Liver (tissue), 8 donors: ENCODE measurements at regions not wholly inside any gene's neighbourhood (a gene's known extent, or its start where the extent isn't known, plus 50 kb on each side); places are given as distances from the start of the nearest gene placed in this dataset.

Experiments
- DNase-seq: peaks from one replicate; pipeline ENCODE4 v3.0.0-alpha.2; 2017; ENCODE audit warnings: low spot score
- H3K27ac ChIP-seq, 2 donors: one replicate each; pipeline ENCODE4 v1.7.0; 2013; ENCODE audit warnings: inconsistent platforms in 2 of 2, low read length in 2 of 2, control low read depth in 1 of 2, low read depth in 1 of 2, mild to moderate bottlenecking in 1 of 2
- H3K27me3 ChIP-seq, 4 donors: one replicate each; pipeline versions ENCODE4 v1.6.1 to v1.7.0; 2013; ENCODE audit warnings: low read length in 3 of 4, inconsistent platforms in 1 of 4, mild to moderate bottlenecking in 1 of 4, moderate library complexity in 1 of 4; ENCODE audit not compliant: control insufficient read depth in 4 of 4, insufficient read depth in 4 of 4
- H3K36me3 ChIP-seq, 4 donors: one replicate each; pipeline versions ENCODE4 v1.6.1 to v1.7.0; 2013; ENCODE audit warnings: low read length in 3 of 4, mild to moderate bottlenecking in 3 of 4, low read depth in 1 of 4, moderate library complexity in 1 of 4; ENCODE audit not compliant: control insufficient read depth in 4 of 4, insufficient read depth in 3 of 4
- H3K4me1 ChIP-seq, 4 donors: one replicate each; pipeline versions ENCODE4 v1.6.1 to v1.7.0; 2013; ENCODE audit warnings: low read length in 3 of 4, mild to moderate bottlenecking in 3 of 4, moderate library complexity in 1 of 4; ENCODE audit not compliant: control insufficient read depth in 4 of 4, insufficient read depth in 4 of 4
- H3K4me3 ChIP-seq, 3 donors: one replicate each; pipeline versions ENCODE4 v1.6.1 to v1.7.0; 2013; ENCODE audit warnings: low read length in 3 of 3, control low read depth in 1 of 3, low read depth in 1 of 3, mild to moderate bottlenecking in 1 of 3
- H3K9ac ChIP-seq, 2 donors: one replicate each; pipeline ENCODE4 v1.7.0; 2013; ENCODE audit warnings: low read length in 2 of 2, mild to moderate bottlenecking in 2 of 2, moderate library complexity in 2 of 2, control low read depth in 1 of 2, low read depth in 1 of 2
- H3K9me3 ChIP-seq, 4 donors: one replicate each; pipeline versions ENCODE4 v1.6.1 to v1.7.0; 2013; ENCODE audit warnings: low read length in 3 of 4; ENCODE audit not compliant: control insufficient read depth in 4 of 4
- ATF3 ChIP-seq: IDR thresholded peaks from 2 replicates; pipeline ENCODE4 v1.6.1; 2016; ENCODE audit warnings: antibody characterized with exemption
- CTCF ChIP-seq: fragments of 150-350 bp; IDR thresholded peaks from 2 replicates; pipeline ENCODE4 v1.5.1; 2017; ENCODE audit warnings: improper control_type of control experiment, low read depth, low read length; ENCODE audit not compliant: missing input control
- EGR1 ChIP-seq, 2 donors: IDR thresholded peaks; 2 replicates each; pipeline ENCODE4 v1.6.1; 2016 to 2018; ENCODE audit warnings: antibody characterized with exemption in 2 of 2, low read depth in 2 of 2
- FOXA1 ChIP-seq: IDR thresholded peaks from 2 replicates; pipeline ENCODE4 v1.6.1; 2016; ENCODE audit warnings: antibody characterized with exemption
- FOXA2 ChIP-seq: IDR thresholded peaks from 2 replicates; pipeline ENCODE4 v1.6.1; 2016; ENCODE audit warnings: antibody characterized with exemption
- GABPA ChIP-seq, 2 donors: IDR thresholded peaks in 1 of 2; conservative IDR thresholded peaks in 1 of 2; 2 replicates each; pipeline ENCODE4 v1.6.1; 2016; ENCODE audit warnings: antibody characterized with exemption in 2 of 2, mild to moderate bottlenecking in 1 of 2, moderate library complexity in 1 of 2
- HNF4A ChIP-seq, 2 donors: conservative IDR thresholded peaks; 2 replicates each; pipeline ENCODE4 v1.6.1; 2016; ENCODE audit warnings: antibody characterized with exemption in 2 of 2, mild to moderate bottlenecking in 2 of 2
- HNF4G ChIP-seq: IDR thresholded peaks from 2 replicates; pipeline ENCODE4 v1.6.1; 2016; ENCODE audit warnings: antibody characterized with exemption
- JUND ChIP-seq, 2 donors: IDR thresholded peaks; 2 replicates each; pipeline ENCODE4 v1.6.1; 2016; ENCODE audit warnings: antibody characterized with exemption in 2 of 2
- MAX ChIP-seq: IDR thresholded peaks from 2 replicates; pipeline ENCODE4 v1.6.1; 2016; ENCODE audit warnings: antibody characterized with exemption
- NR2F2 ChIP-seq: IDR thresholded peaks from 2 replicates; pipeline ENCODE4 v1.6.1; 2016; ENCODE audit warnings: antibody characterized with exemption
- RAD21 ChIP-seq, 2 donors: IDR thresholded peaks; 2 replicates each; pipeline ENCODE4 v1.6.1; 2016; ENCODE audit warnings: antibody characterized with exemption in 2 of 2, mild to moderate bottlenecking in 2 of 2
- REST ChIP-seq: IDR thresholded peaks from 2 replicates; pipeline ENCODE4 v1.6.1; 2016; ENCODE audit warnings: antibody characterized with exemption, mild to moderate bottlenecking
- RXRA ChIP-seq, 2 donors: IDR thresholded peaks; 2 replicates each; pipeline ENCODE4 v1.6.1; 2017 to 2018; ENCODE audit warnings: antibody characterized with exemption in 2 of 2, mild to moderate bottlenecking in 1 of 2
- SP1 ChIP-seq: IDR thresholded peaks from 2 replicates; pipeline ENCODE4 v1.6.1; 2018; ENCODE audit warnings: antibody characterized with exemption, mild to moderate bottlenecking
- TAF1 ChIP-seq: conservative IDR thresholded peaks from 2 replicates; pipeline ENCODE4 v1.6.1; 2016; ENCODE audit warnings: antibody characterized with exemption, mild to moderate bottlenecking
- YY1 ChIP-seq: IDR thresholded peaks from 2 replicates; pipeline ENCODE4 v1.6.1; 2016; ENCODE audit warnings: antibody characterized with exemption, mild to moderate bottlenecking
- ZBTB33 ChIP-seq: IDR thresholded peaks from 2 replicates; pipeline ENCODE4 v1.6.1; 2016; ENCODE audit warnings: antibody characterized with exemption
- WGBS: extraction: QIAGEN DNeasy Blood & Tissue Kit; methylation state at CpG from one replicate; pipeline ENCODE4 v1.1.7; 2013; 5-methylcytosine and 5-hydroxymethylcytosine counted together
- donor health status: healthy.
- donor health status: healthy.
- donor health status: healthy.
- donor health status: healthy.
- donor health status: healthy.

- Histone ChIP-seq H3K36me3 (no peaks in the 10 kb centered on the region), H3K27me3 (no peaks in the 10 kb centered on the region), H3K27ac (no peak overlapping the region), H3K9me3 (no peaks in the 10 kb centered on the region), H3K9ac (no peak overlapping the region), H3K4me3 (no peak overlapping the region), H3K4me1 (peaks cover 6 to 16% (median 12%) of the 10 kb centered on the region in 4 donors)
- TF ChIP-seq RXRA (IDR thresholded peaks at IDR 0.05) (no peak), CTCF (no peak), RAD21 (IDR thresholded peaks at IDR 0.05) (no peak), JUND (IDR thresholded peaks at IDR 0.05) (no peak), HNF4G (no peak), EGR1 (IDR thresholded peaks at IDR 0.05; ENCODE audit: low read depth in 2 of 2) (no peak), GABPA (IDR thresholded peaks at IDR 0.05 in 1 of 2, conservative IDR thresholded peaks at IDR 0.05 in 1 of 2) (no peak), HNF4A (conservative IDR thresholded peaks at IDR 0.05) (no peak), FOXA1 (no peak), TAF1 (no peak), ZBTB33 (no peak), SP1 (no peak), REST (no peak), ATF3 (no peak), NR2F2 (no peak), FOXA2 (no peak), YY1 (no peak), MAX (no peak)
- no peak for DNase-seq
Observed at GRCh38 chr12:31867292-31867691, 91.9 kb upstream of the RESF1 start.

GRCh38 chr12:31866523-31866922, 92.7 kb upstream of the RESF1 start:
- Histone ChIP-seq H3K4me1 (peaks cover 6 to 17% (median 12%) of the 10 kb centered on the region in 4 donors), H3K36me3 (no peaks in the 10 kb centered on the region), H3K9ac (no peak overlapping the region), H3K27ac (no peak overlapping the region), H3K27me3 (no peaks in the 10 kb centered on the region), H3K9me3 (no peaks in the 10 kb centered on the region), H3K4me3 (no peak overlapping the region)
- WGBS, result 93% methylated on average over 3 of the region's 3 CpGs
- no peak for DNase-seq
- TF ChIP-seq YY1, result no peak
- no peak for TF ChIP-seq TAF1
- TF ChIP-seq GABPA (IDR thresholded peaks at IDR 0.05 in 1 of 2, conservative IDR thresholded peaks at IDR 0.05 in 1 of 2), result no peak
- TF ChIP-seq CTCF, result no peak
- no peak for TF ChIP-seq FOXA2
- TF ChIP-seq HNF4A (conservative IDR thresholded peaks at IDR 0.05), result no peak
